Right lobe of liver (tissue), 6 donors: ENCODE measurements at regions not wholly inside any gene's neighbourhood (a gene's known extent, or its start where the extent isn't known, plus 50 kb on each side); places are given as distances from the start of the nearest gene placed in this dataset.

Experiments used
- ATAC-seq, 4 donors: fragments of 200-7000 bp; cut with Tn5 transposase; one replicate each; pipeline ENCODE4 v1.9.1; 2020; ENCODE audit warnings: mild to moderate bottlenecking in 4 of 4, moderate library complexity in 4 of 4
- DNase-seq, 3 donors: peaks; one replicate each; pipeline ENCODE4 v3.0.0-alpha.2; 2020
- H3K27ac ChIP-seq, 3 donors: fragments of 200-600 bp; one replicate each; pipeline ENCODE4 v1.8.0; 2022
- H3K27me3 ChIP-seq, 2 donors: fragments of 200-600 bp; one replicate each; pipeline ENCODE4 v1.8.0; 2022
- H3K36me3 ChIP-seq, 4 donors: fragments of 200-600 bp; sonication (generic) in 1 of 4; one replicate each; pipeline versions ENCODE4 v1.5.1 to v1.8.0; 2017 to 2022; ENCODE audit warnings: control low read depth in 1 of 4
- H3K4me1 ChIP-seq, 4 donors: fragments of 200-600 bp; sonication (generic) in 1 of 4; one replicate each; pipeline versions ENCODE4 v1.5.1 to v1.8.0; 2017 to 2022; ENCODE audit warnings: control low read depth in 1 of 4
- H3K4me3 ChIP-seq, 3 donors: fragments of 200-600 bp; one replicate each; pipeline ENCODE4 v1.8.0; 2022
- H3K9me3 ChIP-seq, 4 donors: fragments of 200-600 bp; sonication (generic) in 1 of 4; one replicate each; pipeline versions ENCODE4 v1.5.1 to v1.8.0; 2017 to 2022; ENCODE audit warnings: control low read depth in 1 of 4
- CTCF ChIP-seq, 4 donors: fragments of 200-600 bp in 3 of 4; fragments of 450-650 bp in 1 of 4; IDR thresholded peaks; one replicate each; pipeline versions ENCODE4 v1.5.1 to v1.8.0; 2016 to 2022; ENCODE audit warnings: antibody characterized with exemption in 4 of 4, mild to moderate bottlenecking in 2 of 4
- POLR2A ChIP-seq: fragments of 450-650 bp; IDR thresholded peaks from one replicate; pipeline ENCODE4 v1.6.1; 2017; ENCODE audit warnings: antibody characterized with exemption, mild to moderate bottlenecking
- WGBS: methylation state at CpG from one replicate; pipeline ENCODE4 v1.1.6; 2018; ENCODE audit warnings: low coverage, low lambda C conversion rate; ENCODE audit not compliant: insufficient coverage; ENCODE audit errors: missing lambda C conversion rate; 5-methylcytosine and 5-hydroxymethylcytosine counted together
- intact Hi-C, 2 donors: fragments of 100-400 bp; cut with DNase I; formaldehyde crosslinking; loops; one replicate each; pipeline versions ENCODE4 v1.11.2 to v1.14.1; 2022
- donor health status: DM: no; HTN: yes; CAD: no.
- donor health status: DM: no; HTN: no; CAD: no.
- donor health status: DM: no; HTN: no; CAD: no.
- donor health status: DM: no; HTN: yes; CAD: no.
- donor health status: DM: no; HTN: yes; CAD: no.

- no peak overlapping the region for H3K27ac ChIP-seq
- intact Hi-C loops = no loop called here
- WGBS = 49% methylated on average over 3 of the region's 4 CpGs
- H3K4me1 ChIP-seq = no peaks in the 10 kb centered on the region
- ATAC-seq (no peak), DNase-seq (peak in 1 of 3 donors; percentile 28)
- H3K27me3 ChIP-seq = no peaks in the 10 kb centered on the region
- TF ChIP-seq POLR2A (no peak), CTCF (IDR thresholded peaks at IDR 0.05) (no peak)
- H3K36me3 ChIP-seq = no peaks in the 10 kb centered on the region
- H3K4me3 ChIP-seq = no peak overlapping the region
- H3K9me3 ChIP-seq = no peaks in the 10 kb centered on the region
Measured at GRCh38 chr20:58141496-58141895, 87.0 kb downstream of the ANKRD60 start.

- Histone ChIP-seq H3K4me3 (no peak overlapping the region), H3K36me3 (no peaks in the 10 kb centered on the region), H3K4me1 (no peaks in the 10 kb centered on the region), H3K27me3 (no peaks in the 10 kb centered on the region), H3K27ac (no peak overlapping the region), H3K9me3 (no peaks in the 10 kb centered on the region)
- intact Hi-C loops = no loop called here
- WGBS = 47% methylated on average over 2 of the region's 3 CpGs
- TF ChIP-seq POLR2A = no peak
- TF ChIP-seq CTCF (IDR thresholded peaks at IDR 0.05) = no peak
- ATAC-seq = no peak
- peak in 1 of 3 donors; percentile 13 for DNase-seq
Measured at GRCh38 chr20:58140787-58141425, 87.5 kb downstream of the ANKRD60 start.

DNA sequence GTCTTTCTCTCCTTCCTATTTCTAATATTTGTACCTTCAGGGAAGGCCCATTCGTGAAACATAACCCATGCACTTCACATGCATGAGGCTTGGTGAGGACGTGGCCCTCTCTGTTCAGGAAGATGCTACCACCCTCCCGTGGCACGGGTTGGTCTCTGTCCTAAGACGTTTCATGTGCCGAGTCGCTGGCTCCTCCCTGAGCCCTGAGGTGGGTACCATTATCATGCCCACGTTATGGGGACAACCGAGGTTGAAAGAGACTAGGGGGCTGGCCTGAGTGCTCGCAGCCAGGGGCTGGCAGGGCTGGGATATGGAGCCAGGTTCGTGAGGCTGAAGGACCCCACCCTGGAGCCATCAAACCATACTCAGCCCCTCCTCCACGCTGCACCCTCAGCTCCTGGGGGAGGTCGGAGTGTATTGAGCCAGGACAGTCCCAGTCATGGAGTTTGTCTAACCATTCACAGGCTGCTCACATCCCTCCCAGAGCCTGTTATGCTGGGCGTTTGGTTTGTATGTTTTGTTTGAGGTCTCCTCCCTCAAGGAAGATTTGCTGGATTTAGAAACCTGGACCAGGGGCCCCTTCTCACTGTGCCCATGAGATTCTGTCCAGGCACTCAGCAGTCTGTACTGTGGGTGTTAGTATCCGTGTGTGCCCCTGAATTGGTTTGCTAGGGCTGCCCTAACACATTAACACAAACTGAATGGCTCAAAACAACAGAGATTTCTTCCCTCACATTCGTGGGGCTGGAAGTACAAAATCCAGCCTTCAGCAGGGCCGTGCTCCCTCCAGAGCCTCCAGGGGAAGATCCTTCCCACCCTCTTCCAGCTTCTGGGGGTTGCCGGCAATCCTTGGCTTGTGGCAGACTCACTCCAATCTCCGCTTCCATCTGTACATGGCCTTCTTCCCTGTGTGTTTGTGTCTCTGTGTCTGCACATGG, 88.3 kb downstream of the ANKRD60 start:
- Histone ChIP-seq H3K27me3 (no peaks in the 10 kb centered on the region), H3K36me3 (no peaks in the 10 kb centered on the region), H3K4me1 (peaks cover 0 to 5% (median 0%) of the 10 kb centered on the region in 4 donors), H3K27ac (no peak overlapping the region), H3K4me3 (no peak overlapping the region), H3K9me3 (no peaks in the 10 kb centered on the region)
- intact Hi-C loops = no loop called here
- DNase-seq = peak in 1 of 3 donors; percentile 35
- ATAC-seq = no peak
- 32% methylated on average over 6 of the region's 19 CpGs for WGBS
- no peak for TF ChIP-seq POLR2A

GRCh38 chr20:58138395-58138794, 90.1 kb downstream of the ANKRD60 start:
- no peaks in the 10 kb centered on the region for H3K36me3 ChIP-seq
- TF ChIP-seq CTCF (IDR thresholded peaks at IDR 0.05) (no peak), POLR2A (no peak)
- H3K4me1 ChIP-seq = peaks cover 0 to 5% (median 0%) of the 10 kb centered on the region in 4 donors
- intact Hi-C loops = no loop called here
- H3K27me3 ChIP-seq = peaks cover 0 to 2% of the 10 kb centered on the region in 2 donors
- 44% methylated on average over 5 of the region's 6 CpGs for WGBS
- no peak overlapping the region for H3K4me3 ChIP-seq
- no peak overlapping the region for H3K27ac ChIP-seq
- DNase-seq = peak in 1 of 3 donors; percentile 11
- ATAC-seq = no peak
- H3K9me3 ChIP-seq = no peaks in the 10 kb centered on the region
